ENCODE measurements at regions not wholly inside any gene's neighbourhood (a gene's known extent, or its start where the extent isn't known, plus 50 kb on each side); places are given as distances from the start of the nearest gene placed in this dataset.

GRCh38 chr3:76950590-76950989, 89.3 kb upstream of the ROBO2 start:
- TF ChIP-seq CTCF (IDR thresholded peaks at IDR 0.05 in 4 of 5, conservative IDR thresholded peaks at IDR 0.05 in 1 of 5) = no peak
- no peak for TF ChIP-seq POLR2A (IDR thresholded peaks at IDR 0.05)
